HuH-7 (cell line): ENCODE measurements at regions not wholly inside any gene's neighbourhood (a gene's known extent, or its start where the extent isn't known, plus 50 kb on each side); places are given as distances from the start of the nearest gene placed in this dataset.
A peak's percentile ranks its signal among the peaks of the same experiment; 100 is the strongest.
"Not testable (repeated sequence)": the region's sequence is repeated elsewhere in the genome, so short reads cannot be mapped to it uniquely, and the experiment has no call there.

Experiments used
- DNase-seq: peaks from one replicate; pipeline ENCODE4 v3.0.0; 2011; ENCODE audit warnings: low spot score

DNA sequence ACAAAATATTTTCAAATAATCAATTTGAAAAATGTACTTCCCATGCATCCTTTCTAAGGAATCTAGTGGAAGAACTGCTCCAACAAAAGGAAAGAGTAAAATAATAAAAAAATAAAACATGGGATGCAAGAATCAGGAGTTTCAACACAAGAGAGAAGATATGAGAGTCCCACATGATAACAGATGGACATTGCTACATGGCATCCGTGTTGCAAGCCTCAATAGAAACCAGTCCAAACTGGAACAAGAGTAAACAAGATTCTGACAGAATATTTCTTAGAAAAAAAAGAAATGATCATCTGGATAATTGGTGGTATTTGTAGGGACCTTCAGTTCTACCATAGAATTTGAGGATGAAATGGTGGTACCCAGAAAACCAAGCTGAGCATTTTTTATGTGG, 186.8 kb downstream of the FRK start:
- DNase-seq: no peak

GRCh38 chr6:115870464-115870863, 190.2 kb downstream of the FRK start:
- no peak for DNase-seq

- DNase-seq: no peak
These were observed 194.8 kb downstream of the FRK start for GRCh38 chr6:115865914-115866313.

DNA sequence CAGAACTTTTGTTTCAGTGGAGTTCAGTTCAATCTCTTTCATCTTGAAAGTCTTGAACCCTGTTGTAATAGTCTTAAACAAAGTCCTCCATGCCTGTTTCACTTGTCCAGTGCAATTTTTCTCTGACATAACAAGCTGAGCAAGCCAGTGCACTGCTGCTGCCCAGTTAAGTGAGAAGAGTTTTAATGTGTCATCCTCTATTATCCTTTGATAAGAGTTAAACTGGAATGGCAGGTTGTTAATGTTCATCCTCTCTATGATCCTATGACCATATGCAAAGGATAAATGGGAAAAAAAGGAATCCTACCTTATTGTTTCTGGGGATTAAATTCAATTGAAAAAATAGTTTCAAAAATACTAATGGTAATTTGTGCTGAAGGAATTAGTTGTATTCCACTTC, 197.5 kb downstream of the FRK start:
- DNase-seq: no peak

GRCh38 chr6:115861658-115862057, 199.0 kb downstream of the FRK start:
- not testable (repeated sequence) for DNase-seq

- not testable (repeated sequence) for DNase-seq
These were observed 201.1 kb downstream of the FRK start for GRCh38 chr6:115859577-115859976.

GRCh38 chr6:115854866-115855665, 205.6 kb downstream of the FRK start:
- DNase-seq: no peak

DNA sequence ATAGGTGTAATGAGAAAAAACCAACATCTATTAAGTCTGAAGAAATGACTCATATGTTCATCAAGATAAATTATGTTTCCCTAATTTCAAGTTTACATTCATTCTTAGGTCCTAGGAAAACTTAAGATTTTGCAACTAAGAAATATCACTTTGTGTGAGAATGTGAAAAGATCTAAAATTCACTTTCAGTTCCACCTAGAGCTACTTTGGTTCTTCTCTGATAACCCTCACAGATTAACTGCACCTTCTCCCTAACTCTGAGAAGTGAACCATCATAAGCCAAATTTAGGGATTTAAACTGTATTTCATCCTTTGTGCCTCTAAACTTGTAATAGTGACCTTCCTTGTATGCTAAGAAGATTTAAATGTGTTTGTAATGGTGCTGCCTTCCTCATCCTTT, 213.0 kb downstream of the FRK start:
- no peak for DNase-seq

DNA sequence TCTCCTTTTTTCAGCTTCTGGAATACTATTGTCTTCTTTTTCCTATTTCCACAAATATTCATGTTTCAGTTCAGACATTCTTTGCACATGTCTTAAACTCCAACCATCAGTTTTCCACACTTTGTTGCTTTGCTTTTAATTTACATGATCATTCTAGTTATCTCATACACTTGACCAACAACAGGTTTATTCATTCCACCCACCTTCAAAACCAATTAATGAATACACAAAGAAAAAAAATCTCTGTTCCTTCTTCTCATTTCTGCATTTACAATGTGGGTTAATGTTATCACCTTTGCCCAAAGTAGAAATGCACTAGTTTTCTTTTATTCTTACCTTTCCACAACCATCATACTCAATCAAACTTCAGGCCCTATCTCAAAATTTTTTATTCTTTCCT, 216.7 kb downstream of the FRK start:
- DNase-seq: no peak

- DNase-seq: no peak
These were observed 218.4 kb downstream of the FRK start for GRCh38 chr6:115842338-115842737.

GRCh38 chr6:115839583-115840181, 221.0 kb downstream of the FRK start:
- DNase-seq: no peak

DNA sequence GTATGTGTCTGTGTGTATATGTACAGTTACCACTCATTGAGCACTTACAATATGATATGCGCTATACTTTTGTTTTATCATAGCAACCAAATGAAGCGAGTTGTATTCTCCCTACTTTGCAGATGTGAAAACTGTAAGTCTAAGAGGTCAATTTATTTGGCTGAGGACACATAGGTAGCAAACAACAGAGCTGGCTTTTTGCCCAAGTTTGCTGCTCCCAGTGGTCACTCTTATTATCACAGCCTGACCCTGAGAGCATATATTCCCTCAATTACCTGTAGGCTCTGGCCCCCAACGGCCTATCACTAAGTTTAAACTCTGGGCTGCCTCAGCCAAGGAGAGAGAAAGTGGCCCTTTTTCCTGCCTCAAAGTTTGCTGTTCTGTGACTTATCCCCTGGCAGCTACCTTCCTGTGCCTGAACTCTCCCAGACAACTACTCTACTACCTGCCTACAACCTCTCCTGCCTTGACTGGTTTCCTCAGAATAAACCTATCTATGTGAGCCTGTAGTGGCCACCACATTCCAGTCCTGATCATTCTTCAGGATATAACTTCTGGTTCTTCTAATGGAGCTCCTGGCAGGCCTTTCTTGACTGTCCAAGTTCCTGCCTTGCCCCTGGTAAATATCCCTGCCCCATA, 221.8 kb downstream of the FRK start:
- DNase-seq: peak; percentile 76

- DNase-seq: no peak
These were observed 222.5 kb downstream of the FRK start for GRCh38 chr6:115838216-115838615.

DNA sequence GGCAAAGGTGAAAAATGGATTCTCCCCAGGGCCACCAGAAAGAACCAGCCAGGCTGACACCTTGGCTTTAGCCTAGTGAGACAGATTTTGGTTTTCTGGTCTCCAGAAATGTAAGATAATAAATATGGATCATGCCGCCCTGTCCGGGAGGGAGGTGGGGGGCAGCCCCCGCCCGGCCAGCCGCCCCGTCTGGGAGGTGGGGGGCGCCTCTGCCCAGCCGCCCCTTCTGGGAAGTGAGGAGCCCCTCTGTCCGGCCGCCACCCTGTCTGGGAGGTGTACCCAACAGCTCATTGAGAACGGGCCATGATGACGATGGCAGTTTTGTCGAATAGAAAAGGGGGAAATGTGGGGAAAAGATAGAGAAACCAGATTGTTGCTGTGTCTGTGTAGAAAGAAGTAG, 224.3 kb downstream of the FRK start:
- not testable (repeated sequence) for DNase-seq

GRCh38 chr6:115835314-115835713, 225.4 kb downstream of the FRK start:
- DNase-seq: no peak

GRCh38 chr6:115834542-115834941, 226.1 kb downstream of the FRK start:
- not testable (repeated sequence) for DNase-seq

DNA sequence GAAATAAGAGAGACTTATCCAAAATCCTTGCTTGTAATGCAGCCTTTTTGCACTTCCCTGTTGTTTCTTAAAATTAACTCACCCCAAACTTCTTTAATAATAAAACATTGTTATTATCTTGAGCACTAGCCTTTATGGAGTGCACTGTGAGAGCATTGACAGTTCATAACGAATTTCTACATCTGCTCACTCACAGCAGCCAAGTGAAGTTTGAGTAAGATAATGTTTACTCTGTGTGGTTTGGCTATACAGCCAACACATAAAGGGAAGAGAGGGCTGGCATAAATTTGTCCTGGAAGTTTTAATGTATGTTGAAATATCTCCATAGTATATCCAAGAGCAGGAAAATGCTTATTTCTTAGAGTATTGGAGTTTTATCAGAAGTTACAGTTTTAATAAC, 227.9 kb downstream of the FRK start:
- no peak for DNase-seq

DNA sequence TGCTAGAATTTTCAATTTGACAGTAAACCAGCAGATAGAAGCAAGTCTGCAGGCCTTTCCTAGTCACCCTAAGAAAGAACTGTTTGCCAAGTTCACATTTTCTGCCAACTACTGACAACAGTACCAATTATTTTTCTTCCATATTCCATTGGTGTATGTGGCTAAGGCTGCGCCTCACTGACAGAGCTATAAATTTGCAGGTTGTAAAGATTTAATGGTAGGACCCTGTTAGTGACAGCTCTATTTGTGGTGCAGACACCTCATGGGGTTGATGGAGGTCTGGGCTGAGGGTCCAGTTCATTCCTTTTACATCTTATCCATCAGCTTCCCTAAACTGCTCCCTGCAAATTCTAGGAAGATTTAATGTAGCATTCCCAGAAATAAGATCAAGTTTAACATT, 228.5 kb downstream of the FRK start:
- no peak for DNase-seq

DNA sequence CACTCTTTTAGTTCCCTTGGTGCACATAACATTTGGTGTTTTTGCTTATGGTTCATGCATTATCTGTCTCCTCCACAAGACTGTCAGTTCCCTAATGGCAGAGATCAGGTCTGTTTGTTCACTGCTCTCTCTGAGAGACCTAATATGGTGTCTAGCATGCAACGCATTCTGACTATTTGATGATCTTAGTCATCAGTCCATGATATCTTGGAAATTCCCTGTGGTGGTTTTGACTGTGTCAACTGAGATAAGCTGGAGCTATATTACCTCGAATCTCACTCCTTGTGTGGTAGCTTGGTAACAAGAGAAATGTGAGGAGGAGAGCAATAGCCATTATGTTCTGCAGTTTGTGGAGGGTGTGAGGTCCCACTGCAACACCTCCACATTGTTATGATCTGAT, 229.8 kb downstream of the FRK start:
- DNase-seq: peak; percentile 55

GRCh38 chr6:115821798-115822197, 238.9 kb downstream of the FRK start:
- no peak for DNase-seq

DNA sequence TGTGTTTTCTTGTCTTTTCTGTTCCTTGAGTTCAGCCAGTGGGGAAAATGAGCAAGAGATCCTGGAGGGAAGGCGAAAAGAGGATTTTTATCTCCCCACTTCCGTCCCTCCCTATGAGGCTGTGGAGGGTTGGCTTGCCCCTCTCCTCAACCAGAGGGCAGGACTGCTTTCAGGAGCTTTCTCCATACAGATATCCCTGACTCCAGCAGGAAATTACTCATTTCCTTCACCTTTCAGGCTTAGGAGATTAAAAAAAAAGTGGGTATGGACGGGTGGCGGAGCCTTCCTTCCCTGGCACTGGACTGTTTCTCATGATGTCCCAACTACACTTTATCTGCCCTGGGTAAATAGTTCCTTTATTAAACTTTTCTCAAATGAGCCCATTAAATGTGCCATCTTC, 241.2 kb downstream of the FRK start:
- no peak for DNase-seq

DNA sequence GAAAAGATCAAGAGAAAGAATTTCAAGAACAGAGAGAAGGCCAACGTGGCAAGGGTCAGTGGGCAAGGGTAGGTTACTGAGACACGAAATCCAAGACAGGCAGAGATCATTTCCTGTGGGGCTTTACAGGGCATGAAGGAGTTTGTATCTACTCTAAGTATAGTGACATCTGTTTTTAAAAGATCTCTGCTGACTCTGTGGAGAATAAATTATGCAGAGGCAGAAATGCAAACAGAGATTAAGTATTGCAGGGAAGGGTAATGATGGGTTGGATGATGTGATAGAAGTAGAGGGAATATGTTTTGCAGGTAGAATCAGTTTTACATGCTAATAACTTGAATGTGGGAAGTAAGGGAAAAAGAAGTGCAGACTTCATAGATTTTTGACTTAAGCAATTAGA, 243.5 kb downstream of the FRK start:
- DNase-seq: no peak

- no peak for DNase-seq
These were observed 245.8 kb downstream of the FRK start for GRCh38 chr6:115814907-115815306.
